Vagina (tissue), 2 donors: ENCODE measurements at regions not wholly inside any gene's neighbourhood (a gene's known extent, or its start where the extent isn't known, plus 50 kb on each side); places are given as distances from the start of the nearest gene placed in this dataset.

Source experiments
- POLR2A ChIP-seq, 2 donors: fragments of 450-650 bp; IDR thresholded peaks; one replicate each; pipeline ENCODE4 v1.6.1; 2017; ENCODE audit warnings: antibody characterized with exemption in 2 of 2, mild to moderate bottlenecking in 2 of 2, moderate library complexity in 2 of 2
- TF ChIP-seq, protein P1 (sequence below), 3 experiments: fragments of 450-650 bp in 2 of 3; fragments of 200-600 bp in 1 of 3; sonication (generic) in 1 of 3; IDR thresholded peaks; one replicate each; pipeline ENCODE4 v1.5.1; 2017 to 2019; ENCODE audit warnings: antibody characterized with exemption in 3 of 3, mild to moderate bottlenecking in 2 of 3, moderate library complexity in 2 of 3

DNA sequence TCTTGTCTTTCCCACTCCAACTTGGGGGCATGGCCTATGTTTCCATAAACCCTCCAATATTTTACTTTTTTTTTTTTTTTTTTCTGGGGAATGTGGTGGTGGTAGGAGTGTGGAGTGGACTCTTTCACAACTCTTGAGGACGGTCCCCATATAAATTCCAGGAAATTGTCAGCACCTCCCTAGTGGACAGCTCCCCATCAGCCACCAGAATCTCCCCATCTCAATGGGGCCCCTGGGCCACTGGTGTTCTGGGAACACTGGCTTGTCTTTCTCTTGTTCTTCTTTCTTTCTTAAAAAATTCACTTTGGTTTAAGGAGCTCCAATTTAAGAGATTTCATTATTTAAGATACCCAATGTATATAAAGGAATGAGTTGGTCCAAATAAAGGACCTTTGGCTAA lies 74.1 kb downstream of the ADM start:
- no peak for TF ChIP-seq POLR2A (IDR thresholded peaks at IDR 0.05)
- TF ChIP-seq, protein P1, sequence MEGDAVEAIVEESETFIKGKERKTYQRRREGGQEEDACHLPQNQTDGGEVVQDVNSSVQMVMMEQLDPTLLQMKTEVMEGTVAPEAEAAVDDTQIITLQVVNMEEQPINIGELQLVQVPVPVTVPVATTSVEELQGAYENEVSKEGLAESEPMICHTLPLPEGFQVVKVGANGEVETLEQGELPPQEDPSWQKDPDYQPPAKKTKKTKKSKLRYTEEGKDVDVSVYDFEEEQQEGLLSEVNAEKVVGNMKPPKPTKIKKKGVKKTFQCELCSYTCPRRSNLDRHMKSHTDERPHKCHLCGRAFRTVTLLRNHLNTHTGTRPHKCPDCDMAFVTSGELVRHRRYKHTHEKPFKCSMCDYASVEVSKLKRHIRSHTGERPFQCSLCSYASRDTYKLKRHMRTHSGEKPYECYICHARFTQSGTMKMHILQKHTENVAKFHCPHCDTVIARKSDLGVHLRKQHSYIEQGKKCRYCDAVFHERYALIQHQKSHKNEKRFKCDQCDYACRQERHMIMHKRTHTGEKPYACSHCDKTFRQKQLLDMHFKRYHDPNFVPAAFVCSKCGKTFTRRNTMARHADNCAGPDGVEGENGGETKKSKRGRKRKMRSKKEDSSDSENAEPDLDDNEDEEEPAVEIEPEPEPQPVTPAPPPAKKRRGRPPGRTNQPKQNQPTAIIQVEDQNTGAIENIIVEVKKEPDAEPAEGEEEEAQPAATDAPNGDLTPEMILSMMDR (IDR thresholded peaks at IDR 0.05): no peak
